HepG2 (cell line): ENCODE measurements at regions not wholly inside any gene's neighbourhood (a gene's known extent, or its start where the extent isn't known, plus 50 kb on each side); places are given as distances from the start of the nearest gene placed in this dataset.

Experiments
- ATAC-seq: fragments of 200-7000 bp; cut with Tn5 transposase; 3 replicates; pipeline ENCODE4 v1.9.1; 2020; ENCODE audit warnings: mild to moderate bottlenecking, moderate library complexity
- BruUV-seq: library from RNA; stranded (reverse); fragments of 400-500 nt; replicated peaks from 2 replicates; lab custom pipeline; 2021; lab: Mats Ljungman, UMichigan
- CTCF ChIA-PET: fragments of 300-600 bp; formaldehyde crosslinking; extraction: SDS; loops from one replicate; lab custom pipeline; 2021; ENCODE audit warnings: low total read pairs, inconsistent platforms, low intra/inter-chr PET ratio; lab: Yijun Ruan, JAX
- POLR2A ChIA-PET: fragments of 350-600 bp; sonication (Branson Sonifier 250); formaldehyde crosslinking; loops from one replicate; lab custom pipeline; 2020; ENCODE audit warnings: antibody characterized with exemption, inconsistent platforms; lab: Yijun Ruan, JAX
- DNase-seq: peaks from one replicate; pipeline ENCODE4 v3.0.0-alpha.2; 2015; ENCODE audit warnings: low spot score
- FAIRE-seq: peaks from 3 replicates; lab custom pipeline; 2011; peaks lifted over from hg19 to GRCh38; lab: Jason Lieb, UNC
- H2AFZ ChIP-seq: one replicate; pipeline ENCODE4 v1.6.1; 2011; ENCODE audit warnings: low read length, inconsistent platforms
- H3K27ac ChIP-seq: fragments of 300-600 bp; 3 replicates; pipeline ENCODE4 v1.8.0; 2011; ENCODE audit warnings: mixed run types, mild to moderate bottlenecking, mixed read lengths, low read length, inconsistent platforms; ENCODE audit not compliant: insufficient read depth; ENCODE audit errors: extremely low read length
- H3K27me3 ChIP-seq, 2 experiments: fragments of 200-600 bp in 1 of 2; 2 replicates in 1 of 2; 3 replicates in 1 of 2; pipeline versions ENCODE4 v1.6.0 to v1.8.0; 2011; ENCODE audit warnings: low read length in 2 of 2, mild to moderate bottlenecking in 2 of 2, moderate library complexity in 2 of 2, inconsistent platforms in 1 of 2; ENCODE audit not compliant: insufficient read depth in 2 of 2, control insufficient read depth in 1 of 2
- H3K36me3 ChIP-seq, 2 experiments: fragments of 200-600 bp in 1 of 2; replicated peaks in 1 of 2; 2 replicates in 1 of 2; 3 replicates in 1 of 2; pipeline versions ENCODE4 v1.5.1 to v1.8.0; 2011; ENCODE audit warnings: low read length in 2 of 2, inconsistent platforms in 1 of 2; ENCODE audit not compliant: insufficient read depth in 2 of 2, control insufficient read depth in 1 of 2
- H3K4me1 ChIP-seq: 2 replicates; pipeline ENCODE4 v1.5.1; 2012; ENCODE audit warnings: low read length, inconsistent platforms; ENCODE audit not compliant: insufficient read depth
- H3K4me2 ChIP-seq: 2 replicates; pipeline ENCODE4 v1.6.0; 2011; ENCODE audit warnings: low read depth, low read length, inconsistent platforms
- H3K4me3 ChIP-seq, 3 experiments: fragments of 200-600 bp in 1 of 3; sonication (generic), shearing (Covaris generic) in 1 of 3; replicated peaks in 1 of 3; 2 replicates each; pipeline ENCODE4 v1.5.1; 2011 to 2016; ENCODE audit warnings: low read length in 3 of 3, inconsistent platforms in 2 of 3, low read depth in 2 of 3, mild to moderate bottlenecking in 2 of 3, control low read depth in 1 of 3, mixed read lengths in 1 of 3; ENCODE audit not compliant: insufficient read depth in 1 of 3
- H3K79me2 ChIP-seq: one replicate; pipeline ENCODE4 v1.6.1; 2011; ENCODE audit warnings: low read length, inconsistent platforms; ENCODE audit not compliant: insufficient read depth
- H3K9ac ChIP-seq: 2 replicates; pipeline ENCODE4 v1.6.0; 2011; ENCODE audit warnings: mild to moderate bottlenecking, low read depth, low read length, inconsistent platforms; ENCODE audit not compliant: insufficient read depth
- H3K9me3 ChIP-seq: 2 replicates; pipeline ENCODE4 v1.5.1; 2012; ENCODE audit warnings: mild to moderate bottlenecking, low read length
- H4K20me1 ChIP-seq: 2 replicates; pipeline ENCODE4 v1.6.0; 2011; ENCODE audit warnings: inconsistent platforms, mild to moderate bottlenecking, low read length, moderate library complexity; ENCODE audit not compliant: insufficient read depth
- ARID4A ChIP-seq: sonication (generic); formaldehyde crosslinking; IDR thresholded peaks from 2 replicates; pipeline ENCODE4 v1.5.0; 2020; ENCODE audit warnings: mild to moderate bottlenecking, missing genetic modification reagents, borderline replicate concordance
- FOXJ3 ChIP-seq: sonication (generic); formaldehyde crosslinking; IDR thresholded peaks from 2 replicates; pipeline ENCODE4 v1.4.0; 2020; ENCODE audit warnings: missing genetic modification reagents, mild to moderate bottlenecking, borderline replicate concordance
- FOXK2 ChIP-seq: fragments of 450-650 bp; IDR thresholded peaks from 2 replicates; pipeline ENCODE4 v1.6.1; 2016
- MEF2D ChIP-seq: sonication (generic); formaldehyde crosslinking; IDR thresholded peaks from 2 replicates; pipeline ENCODE4 v1.5.1; 2020; ENCODE audit warnings: mild to moderate bottlenecking, missing genetic modification reagents
- MYNN ChIP-seq: sonication (generic); formaldehyde crosslinking; IDR thresholded peaks from 2 replicates; pipeline ENCODE4 v1.4.0; 2020; ENCODE audit warnings: mild to moderate bottlenecking, low read depth, missing genetic modification reagents
- PCBP2 ChIP-seq: fragments of 200-400 bp; formaldehyde crosslinking; optimal IDR thresholded peaks from 2 replicates; pipeline ENCODE3; 2018; ENCODE audit warnings: low read length, low read depth; ENCODE audit not compliant: poor library complexity, severe bottlenecking
- SSRP1 ChIP-seq: IDR thresholded peaks from 2 replicates; pipeline ENCODE4 v1.6.1; 2016; ENCODE audit warnings: control low read depth
- THAP11 ChIP-seq: IDR thresholded peaks from 2 replicates; pipeline ENCODE4 v1.6.1; 2016; ENCODE audit warnings: missing biosample characterization, missing genetic modification reagents
- ZBTB25 ChIP-seq: IDR thresholded peaks from 2 replicates; pipeline ENCODE4 v1.6.1; 2018; ENCODE audit warnings: missing genetic modification reagents
- ZBTB46 ChIP-seq: sonication (generic); formaldehyde crosslinking; IDR thresholded peaks from 2 replicates; pipeline ENCODE4 v1.4.0; 2020; ENCODE audit warnings: mild to moderate bottlenecking, missing genetic modification reagents, borderline replicate concordance
- ZNF263 ChIP-seq: sonication (generic); formaldehyde crosslinking; IDR thresholded peaks from 2 replicates; pipeline ENCODE4 v1.4.0; 2020; ENCODE audit warnings: missing genetic modification reagents
- ZNF382 ChIP-seq: sonication (generic); formaldehyde crosslinking; IDR thresholded peaks from 2 replicates; pipeline ENCODE4 v1.5.0; 2020; ENCODE audit warnings: missing genetic modification reagents, mild to moderate bottlenecking, borderline replicate concordance
- ZNF660 ChIP-seq: sonication (generic); formaldehyde crosslinking; IDR thresholded peaks from 2 replicates; pipeline ENCODE4 v1.5.1; 2020; ENCODE audit warnings: mild to moderate bottlenecking, low read depth, missing genetic modification reagents, borderline replicate concordance
- whole genome bisulfite sequencing: methylation state at CpG from one replicate; pipeline ENCODE4 v1.1.6; 2017; ENCODE audit warnings: low lambda C conversion rate; 5-methylcytosine and 5-hydroxymethylcytosine counted together
- in situ Hi-C: cut with HindIII; loops from 2 replicates; pipeline ENCODE4 v1.10.0; 2017; ENCODE audit warnings: low pct_unique_long_range_greater_than_20kb; ENCODE audit not compliant: extremely low pct_ligation_motif_present
- intact Hi-C: fragments of 100-400 bp; cut with micrococcal nuclease; formaldehyde crosslinking; loops from one replicate; pipeline ENCODE4 v1.10.0; 2022; ENCODE audit not compliant: unreplicated experiment
- TF ChIP-seq, protein P1 (sequence below): IDR thresholded peaks from 2 replicates; pipeline ENCODE4 v1.4.0; 2020; ENCODE audit warnings: mild to moderate bottlenecking, missing genetic modification reagents

DNA sequence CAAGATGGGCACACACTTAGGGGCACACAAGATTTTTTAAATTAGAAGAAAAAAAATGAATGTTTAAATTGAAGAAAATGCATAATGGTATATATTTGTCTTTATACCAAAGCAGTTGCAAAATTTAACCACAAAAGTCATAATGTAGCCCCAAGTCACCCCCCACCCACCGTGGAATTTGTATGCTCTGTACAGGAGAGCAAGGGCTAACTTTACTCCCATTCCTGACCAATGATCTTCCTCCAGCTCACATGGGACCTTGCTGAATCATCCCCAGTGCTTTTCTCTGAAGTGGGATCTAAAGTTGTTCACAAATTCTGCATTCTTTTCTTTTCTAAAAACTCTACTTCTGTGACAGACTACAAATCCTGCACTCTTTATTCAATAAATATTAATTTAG is 597.0 kb downstream of the UQCRFS1 start:
- H3K79me2 ChIP-seq: no peaks in the 10 kb centered on the region
- no peak for FAIRE-seq
- H3K36me3 ChIP-seq: no peaks in the 10 kb centered on the region
- in situ Hi-C loops: no loop called here
- 0% methylated on average over 1 of the region's 1 CpG for WGBS
- H4K20me1 ChIP-seq: no peaks in the 10 kb centered on the region
- POLR2A ChIA-PET: no interaction called here
- intact Hi-C loops: no loop called here
- no peak for DNase-seq
- no peaks in the 10 kb centered on the region for H3K4me1 ChIP-seq
- no peak for TF ChIP-seq FOXK2
- no peak for TF ChIP-seq ZNF263
- TF ChIP-seq, protein P1, sequence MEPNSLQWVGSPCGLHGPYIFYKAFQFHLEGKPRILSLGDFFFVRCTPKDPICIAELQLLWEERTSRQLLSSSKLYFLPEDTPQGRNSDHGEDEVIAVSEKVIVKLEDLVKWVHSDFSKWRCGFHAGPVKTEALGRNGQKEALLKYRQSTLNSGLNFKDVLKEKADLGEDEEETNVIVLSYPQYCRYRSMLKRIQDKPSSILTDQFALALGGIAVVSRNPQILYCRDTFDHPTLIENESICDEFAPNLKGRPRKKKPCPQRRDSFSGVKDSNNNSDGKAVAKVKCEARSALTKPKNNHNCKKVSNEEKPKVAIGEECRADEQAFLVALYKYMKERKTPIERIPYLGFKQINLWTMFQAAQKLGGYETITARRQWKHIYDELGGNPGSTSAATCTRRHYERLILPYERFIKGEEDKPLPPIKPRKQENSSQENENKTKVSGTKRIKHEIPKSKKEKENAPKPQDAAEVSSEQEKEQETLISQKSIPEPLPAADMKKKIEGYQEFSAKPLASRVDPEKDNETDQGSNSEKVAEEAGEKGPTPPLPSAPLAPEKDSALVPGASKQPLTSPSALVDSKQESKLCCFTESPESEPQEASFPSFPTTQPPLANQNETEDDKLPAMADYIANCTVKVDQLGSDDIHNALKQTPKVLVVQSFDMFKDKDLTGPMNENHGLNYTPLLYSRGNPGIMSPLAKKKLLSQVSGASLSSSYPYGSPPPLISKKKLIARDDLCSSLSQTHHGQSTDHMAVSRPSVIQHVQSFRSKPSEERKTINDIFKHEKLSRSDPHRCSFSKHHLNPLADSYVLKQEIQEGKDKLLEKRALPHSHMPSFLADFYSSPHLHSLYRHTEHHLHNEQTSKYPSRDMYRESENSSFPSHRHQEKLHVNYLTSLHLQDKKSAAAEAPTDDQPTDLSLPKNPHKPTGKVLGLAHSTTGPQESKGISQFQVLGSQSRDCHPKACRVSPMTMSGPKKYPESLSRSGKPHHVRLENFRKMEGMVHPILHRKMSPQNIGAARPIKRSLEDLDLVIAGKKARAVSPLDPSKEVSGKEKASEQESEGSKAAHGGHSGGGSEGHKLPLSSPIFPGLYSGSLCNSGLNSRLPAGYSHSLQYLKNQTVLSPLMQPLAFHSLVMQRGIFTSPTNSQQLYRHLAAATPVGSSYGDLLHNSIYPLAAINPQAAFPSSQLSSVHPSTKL (CRISPR knock-in tag): no peak
- no peak for TF ChIP-seq ZBTB25 (CRISPR knock-in tag)
- no peak for TF ChIP-seq SSRP1 (CRISPR knock-in tag)
- no peak for TF ChIP-seq MEF2D (CRISPR knock-in tag)
- TF ChIP-seq ARID4A (CRISPR knock-in tag): no peak
- no peak for TF ChIP-seq ZBTB46 (CRISPR knock-in tag)
- no peak for TF ChIP-seq ZNF660 (CRISPR knock-in tag)
- TF ChIP-seq FOXJ3 (CRISPR knock-in tag): no peak
- TF ChIP-seq MYNN (CRISPR knock-in tag): no peak
- no peak for TF ChIP-seq THAP11
- no peak for TF ChIP-seq ZNF382 (CRISPR knock-in tag)
- TF ChIP-seq PCBP2: no peak
- no peak overlapping the region for H3K9ac ChIP-seq
- CTCF ChIA-PET: no interaction called here
- H3K9me3 ChIP-seq: peaks cover 94% of the 10 kb centered on the region
- H3K27me3 ChIP-seq: no peaks in the 10 kb centered on the region
- no TSS peak for BruUV-seq
- H3K4me3 ChIP-seq: no peak overlapping the region
- no peak overlapping the region for H3K4me2 ChIP-seq
- no peak overlapping the region for H3K27ac ChIP-seq
- ATAC-seq: no peak
- H2AFZ ChIP-seq: no peak overlapping the region
